AG04449 (cell line): ENCODE measurements at regions not wholly inside any gene's neighbourhood (a gene's known extent, or its start where the extent isn't known, plus 50 kb on each side); places are given as distances from the start of the nearest gene placed in this dataset.

Source experiments
- CTCF ChIA-PET: fragments of 350-600 bp; formaldehyde crosslinking; extraction: SDS; loops from one replicate; lab custom pipeline; 2021; ENCODE audit warnings: antibody characterized with exemption; lab: Yijun Ruan, JAX
- POLR2A ChIA-PET: fragments of 400-600, 350-600 bp; formaldehyde crosslinking; extraction: SDS; loops from one replicate; lab custom pipeline; 2020; ENCODE audit warnings: antibody characterized with exemption, inconsistent platforms; lab: Yijun Ruan, JAX
- DNase-seq: peaks from one replicate; pipeline ENCODE4 v3.0.0-alpha.2; 2010; ENCODE audit warnings: low read depth, low spot score
- H3K4me3 ChIP-seq: 2 replicates; pipeline ENCODE4 v1.5.1; 2011; ENCODE audit warnings: low read depth, mild to moderate bottlenecking, control low read depth, low read length
- CTCF ChIP-seq: IDR thresholded peaks from one replicate; pipeline ENCODE4 v1.5.1; 2011; ENCODE audit warnings: mild to moderate bottlenecking, moderate library complexity, low read length, control low read depth, inconsistent platforms; ENCODE audit not compliant: insufficient read depth; ENCODE audit errors: missing control alignments

GRCh38 chr18:30920351-30920750, 122.2 kb downstream of the DSC3 start:
- ChIA-PET POLR2A (no interaction called here), CTCF (no interaction called here)
- TF ChIP-seq CTCF = no peak
- no peak overlapping the region for H3K4me3 ChIP-seq
- no peak for DNase-seq

- ChIA-PET CTCF (no interaction called here), POLR2A (no interaction called here)
- no peak for DNase-seq
- no peak for TF ChIP-seq CTCF
- H3K4me3 ChIP-seq = no peak overlapping the region
Observed at GRCh38 chr18:30917651-30918050, 124.9 kb downstream of the DSC3 start.

GRCh38 chr18:30915336-30915988, 127.1 kb downstream of the DSC3 start:
- no peak overlapping the region for H3K4me3 ChIP-seq
- no peak for DNase-seq
- CTCF ChIA-PET = no interaction called here
- POLR2A ChIA-PET = no interaction called here
- no peak for TF ChIP-seq CTCF

- DNase-seq = no peak
- H3K4me3 ChIP-seq = no peak overlapping the region
- CTCF ChIA-PET = no interaction called here
- POLR2A ChIA-PET = no interaction called here
- no peak for TF ChIP-seq CTCF
Observed at GRCh38 chr18:30908381-30908780, 134.2 kb downstream of the DSC3 start.

- DNase-seq = no peak
- CTCF ChIA-PET = no interaction called here
- POLR2A ChIA-PET = no interaction called here
- H3K4me3 ChIP-seq = no peak overlapping the region
- TF ChIP-seq CTCF = no peak
Observed at GRCh38 chr18:30903566-30903965, 139.0 kb downstream of the DSC3 start.

GRCh38 chr18:30889519-30890301, 152.8 kb downstream of the DSC3 start:
- DNase-seq = no peak
- no peak for TF ChIP-seq CTCF
- ChIA-PET POLR2A (no interaction called here), CTCF (no interaction called here)
- H3K4me3 ChIP-seq = no peak overlapping the region
